RWPE1 (cell line): ENCODE measurements at regions not wholly inside any gene's neighbourhood (a gene's known extent, or its start where the extent isn't known, plus 50 kb on each side); places are given as distances from the start of the nearest gene placed in this dataset.

Experiments
- CTCF ChIA-PET: fragments of 350-600 bp; sonication (Branson Sonifier 250); formaldehyde crosslinking; extraction: SDS; loops from one replicate; lab custom pipeline; 2021; lab: Yijun Ruan, JAX
- POLR2A ChIA-PET: fragments of 400-600 bp; formaldehyde crosslinking; extraction: SDS; loops from one replicate; lab custom pipeline; 2020; ENCODE audit warnings: antibody characterized with exemption; ENCODE audit not compliant: low non-redundant PET; lab: Yijun Ruan, JAX
- DNase-seq: peaks from one replicate; pipeline ENCODE4 v3.0.0; 2012; ENCODE audit warnings: low spot score
- H3K27ac ChIP-seq: fragments of 450-650 bp; 2 replicates; pipeline ENCODE4 v1.5.1; 2017
- TF ChIP-seq, protein P1 (sequence below): fragments of 450-650 bp; conservative IDR thresholded peaks from 2 replicates; pipeline ENCODE4 v1.5.1; 2017; ENCODE audit warnings: low read depth, mild to moderate bottlenecking

DNA sequence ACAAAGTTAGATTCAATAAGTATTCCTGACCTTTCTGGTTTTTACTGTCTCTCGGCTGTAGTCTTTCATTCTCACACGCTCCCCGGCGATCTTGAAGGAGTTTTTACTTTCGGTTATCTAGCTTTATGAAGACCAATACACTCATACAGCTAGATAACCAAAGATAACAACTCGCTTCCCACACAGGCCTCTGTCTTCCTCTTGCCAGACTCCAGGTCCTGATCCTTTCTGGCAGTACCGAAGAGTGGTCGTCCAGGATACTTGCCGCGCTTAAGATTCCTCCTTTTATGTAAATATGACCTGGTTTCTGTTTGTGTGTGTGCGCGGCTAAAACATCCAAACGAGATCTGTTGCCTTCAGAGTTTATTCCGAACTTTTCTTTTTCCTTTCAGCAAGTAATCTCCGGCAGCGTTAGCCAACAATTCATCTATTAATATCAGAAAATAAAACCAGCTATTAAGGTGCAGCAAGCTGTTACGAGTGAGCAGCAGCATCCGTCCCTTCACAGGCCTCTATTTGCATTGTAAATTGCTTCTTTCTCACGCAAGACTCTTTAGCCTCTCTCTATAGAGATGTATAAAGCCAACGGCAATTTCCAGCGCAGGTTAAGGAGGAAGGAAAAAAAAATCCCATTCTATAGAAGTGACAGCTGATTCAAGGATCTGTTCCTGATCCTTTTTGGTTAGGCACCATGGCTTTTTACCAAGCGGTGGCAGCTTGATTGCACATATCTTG, 216.1 kb downstream of the MEF2C start:
- TF ChIP-seq, protein P1, sequence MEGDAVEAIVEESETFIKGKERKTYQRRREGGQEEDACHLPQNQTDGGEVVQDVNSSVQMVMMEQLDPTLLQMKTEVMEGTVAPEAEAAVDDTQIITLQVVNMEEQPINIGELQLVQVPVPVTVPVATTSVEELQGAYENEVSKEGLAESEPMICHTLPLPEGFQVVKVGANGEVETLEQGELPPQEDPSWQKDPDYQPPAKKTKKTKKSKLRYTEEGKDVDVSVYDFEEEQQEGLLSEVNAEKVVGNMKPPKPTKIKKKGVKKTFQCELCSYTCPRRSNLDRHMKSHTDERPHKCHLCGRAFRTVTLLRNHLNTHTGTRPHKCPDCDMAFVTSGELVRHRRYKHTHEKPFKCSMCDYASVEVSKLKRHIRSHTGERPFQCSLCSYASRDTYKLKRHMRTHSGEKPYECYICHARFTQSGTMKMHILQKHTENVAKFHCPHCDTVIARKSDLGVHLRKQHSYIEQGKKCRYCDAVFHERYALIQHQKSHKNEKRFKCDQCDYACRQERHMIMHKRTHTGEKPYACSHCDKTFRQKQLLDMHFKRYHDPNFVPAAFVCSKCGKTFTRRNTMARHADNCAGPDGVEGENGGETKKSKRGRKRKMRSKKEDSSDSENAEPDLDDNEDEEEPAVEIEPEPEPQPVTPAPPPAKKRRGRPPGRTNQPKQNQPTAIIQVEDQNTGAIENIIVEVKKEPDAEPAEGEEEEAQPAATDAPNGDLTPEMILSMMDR, result no peak
- POLR2A ChIA-PET, result no interaction called here
- CTCF ChIA-PET, result interaction anchor here (1.2 kb wide), 1 partner anchor 24 kb away, joined by 8 read pairs; no protein-coding TSS in a partner anchor
- H3K27ac ChIP-seq, result no peak overlapping the region
- no peak for DNase-seq

DNA sequence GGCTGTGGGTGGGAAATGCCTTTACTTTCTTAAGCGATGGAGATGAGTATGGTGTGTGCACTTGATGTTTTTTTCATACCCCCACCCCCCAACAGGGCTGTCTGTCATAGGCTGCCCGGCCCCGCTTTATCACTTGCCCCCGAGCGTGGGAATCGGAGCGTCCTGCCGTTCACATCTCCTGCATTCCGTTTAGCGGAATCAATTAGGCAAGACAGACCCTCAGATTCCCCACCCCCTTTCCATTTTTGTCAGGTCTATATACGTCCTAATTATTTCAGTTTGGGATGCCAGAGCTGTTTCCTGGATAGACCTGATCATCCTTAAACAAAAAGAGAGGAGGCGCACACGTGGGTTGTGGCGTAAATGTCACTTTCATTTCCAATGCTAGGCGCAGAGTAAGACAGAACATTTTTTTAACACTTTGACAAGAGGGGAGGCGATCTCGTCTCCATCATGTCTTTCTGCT, 217.2 kb downstream of the MEF2C start:
- no peak overlapping the region for H3K27ac ChIP-seq
- POLR2A ChIA-PET, result no interaction called here
- TF ChIP-seq, protein P1, result no peak
- no peak for DNase-seq
- CTCF ChIA-PET, result interaction anchor here (0.5 to 1.2 kb wide), 2 partner anchors 19 to 25 kb away, joined by 3 to 6 read pairs; no protein-coding TSS in a partner anchor

DNA sequence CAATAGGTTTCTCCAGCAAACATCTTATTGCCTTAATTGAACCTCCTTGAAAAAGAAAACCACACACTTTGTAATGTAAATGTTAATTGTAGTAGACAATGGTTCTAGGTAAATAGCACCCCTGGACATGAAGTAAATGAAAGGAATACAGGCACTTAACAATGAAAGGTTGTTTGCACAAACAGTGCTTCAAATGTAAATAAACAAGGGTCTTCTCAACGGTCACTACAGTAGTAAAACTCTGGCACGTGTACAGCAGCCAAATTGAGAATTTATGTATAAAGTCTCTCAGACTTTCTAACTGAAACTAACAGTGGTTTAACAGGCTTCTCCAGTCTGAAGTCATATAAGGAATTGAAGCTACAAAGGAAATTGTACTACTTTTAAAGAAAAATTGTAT, 218.3 kb downstream of the MEF2C start:
- H3K27ac ChIP-seq, result no peak overlapping the region
- POLR2A ChIA-PET, result no interaction called here
- CTCF ChIA-PET, result interaction anchor here (0.6 kb wide), 1 partner anchor 414 kb away, joined by 3 read pairs; no protein-coding TSS in a partner anchor
- TF ChIP-seq, protein P1, result no peak
- no peak for DNase-seq

DNA sequence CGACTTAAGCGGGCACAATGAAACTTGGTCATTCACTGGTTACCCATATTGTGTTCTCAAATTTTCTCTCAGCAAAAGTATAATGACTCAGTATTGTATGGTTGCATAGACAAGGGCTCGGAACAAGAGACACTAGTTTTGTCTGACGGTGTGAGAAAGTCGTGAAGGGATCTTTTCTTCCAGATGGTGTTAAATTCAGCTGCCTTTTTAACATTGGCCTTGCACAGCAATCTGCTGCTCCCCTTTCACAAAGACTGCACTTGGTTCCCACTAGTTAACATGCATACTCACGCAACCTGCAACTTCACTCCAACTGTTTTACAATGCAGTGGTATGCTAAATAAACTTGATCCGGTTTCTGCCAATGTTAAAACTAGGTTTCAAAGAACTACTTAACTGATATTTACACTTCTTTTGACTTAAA, 219.2 kb downstream of the MEF2C start:
- no peak for DNase-seq
- TF ChIP-seq, protein P1, result no peak
- ChIA-PET CTCF (interaction anchor here (0.6 kb wide), 1 partner anchor 414 kb away, joined by 3 read pairs; no protein-coding TSS in a partner anchor), POLR2A (no interaction called here)
- H3K27ac ChIP-seq, result no peak overlapping the region

DNA sequence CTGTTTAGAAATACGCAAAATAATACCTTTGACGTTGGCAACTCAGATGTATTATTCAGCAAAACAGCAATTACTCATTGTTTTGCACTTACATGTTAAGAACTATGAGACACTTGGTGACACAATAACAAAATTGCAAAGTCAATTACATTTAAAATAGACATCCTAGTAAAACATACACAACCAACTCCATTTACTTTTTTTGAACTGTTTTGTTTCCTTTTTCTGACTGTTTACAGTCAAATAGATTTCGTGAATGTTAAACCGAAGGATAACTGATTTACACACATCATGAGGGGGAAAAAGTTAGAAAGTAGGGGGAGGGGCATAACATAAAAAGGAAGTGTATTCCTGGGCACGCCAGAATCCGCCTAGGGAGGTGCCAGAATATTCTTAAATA, 220.1 kb downstream of the MEF2C start:
- ChIA-PET CTCF (no interaction called here), POLR2A (no interaction called here)
- no peak overlapping the region for H3K27ac ChIP-seq
- TF ChIP-seq, protein P1, result no peak
- DNase-seq, result no peak

DNA sequence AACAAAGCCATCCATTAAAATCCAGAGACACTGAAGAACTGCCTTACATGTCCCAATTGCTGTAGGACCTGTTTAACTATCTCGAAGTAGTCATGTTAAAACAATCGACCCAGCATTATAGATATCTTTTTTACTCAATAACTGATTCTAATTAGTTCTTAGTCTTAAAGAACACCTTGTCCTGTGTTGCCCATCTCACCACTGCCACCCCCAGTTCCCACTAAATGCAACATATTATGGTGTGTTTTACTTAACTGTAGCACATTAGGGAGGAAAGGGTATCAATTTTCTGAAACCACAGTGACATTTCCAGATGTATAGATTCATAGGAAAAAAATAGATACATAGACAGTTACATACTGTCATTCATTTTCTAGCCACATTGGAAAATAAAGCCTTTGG, 221.2 kb downstream of the MEF2C start:
- no peak for DNase-seq
- H3K27ac ChIP-seq, result no peak overlapping the region
- CTCF ChIA-PET, result no interaction called here

More for the DNA sequence above, 221.2 kb downstream of the MEF2C start:
- TF ChIP-seq, protein P1, result no peak
- POLR2A ChIA-PET, result no interaction called here
